ENCODE measurements at regions not wholly inside any gene's neighbourhood (a gene's known extent, or its start where the extent isn't known, plus 50 kb on each side); places are given as distances from the start of the nearest gene placed in this dataset.
"Not testable (repeated sequence)": the region's sequence is repeated elsewhere in the genome, so short reads cannot be mapped to it uniquely, and the experiment has no call there.

GRCh38 chr12:9481289-9481688 lies 126.4 kb downstream of the KLRB1 start:
- H4K20me1 ChIP-seq (ENCODE audit: insufficient read depth); H3K36me3 ChIP-seq (ENCODE audit: insufficient read depth, low read length); H3K4me3 ChIP-seq (ENCODE audit: low read length); H3K9ac ChIP-seq (ENCODE audit: low read length); H3K27ac ChIP-seq (ENCODE audit: low read length); H3K9me3 ChIP-seq (ENCODE audit: low read length); H3K27me3 ChIP-seq (ENCODE audit: insufficient read depth, low read depth, low read length); H3K4me2 ChIP-seq (ENCODE audit: low read length); H3K9me2 ChIP-seq (ENCODE audit: insufficient read depth, low read length); H3K79me2 ChIP-seq (replicated peaks; ENCODE audit: insufficient read depth, low read length); H2AFZ ChIP-seq (ENCODE audit: low read depth, low read length); H3F3A ChIP-seq (ENCODE audit: insufficient read depth, low read length, poor library complexity, severe bottlenecking): not testable (repeated sequence)

GRCh38 chr12:9474197-9474596 lies 133.5 kb downstream of the KLRB1 start:
- not testable (repeated sequence) for H3K4me3 ChIP-seq (ENCODE audit: low read length); H3K79me2 ChIP-seq (replicated peaks; ENCODE audit: insufficient read depth, low read length); H3K9me3 ChIP-seq (ENCODE audit: low read length); H4K20me1 ChIP-seq (ENCODE audit: insufficient read depth); H2AFZ ChIP-seq (ENCODE audit: low read depth, low read length); H3K9me2 ChIP-seq (ENCODE audit: insufficient read depth, low read length); H3K36me3 ChIP-seq (ENCODE audit: insufficient read depth, low read length); H3K27ac ChIP-seq (ENCODE audit: low read length); H3K27me3 ChIP-seq (ENCODE audit: insufficient read depth, low read depth, low read length); H3K4me2 ChIP-seq (ENCODE audit: low read length); H3K9ac ChIP-seq (ENCODE audit: low read length); H3F3A ChIP-seq (ENCODE audit: insufficient read depth, low read length, poor library complexity, severe bottlenecking)

GRCh38 chr12:9473638-9474037 lies 134.1 kb downstream of the KLRB1 start:
- not testable (repeated sequence) for H3K4me2 ChIP-seq (ENCODE audit: low read length); H3K79me2 ChIP-seq (replicated peaks; ENCODE audit: insufficient read depth, low read length); H4K20me1 ChIP-seq (ENCODE audit: insufficient read depth); H2AFZ ChIP-seq (ENCODE audit: low read depth, low read length); H3K9me2 ChIP-seq (ENCODE audit: insufficient read depth, low read length); H3K9ac ChIP-seq (ENCODE audit: low read length); H3K27ac ChIP-seq (ENCODE audit: low read length); H3K4me3 ChIP-seq (ENCODE audit: low read length); H3K36me3 ChIP-seq (ENCODE audit: insufficient read depth, low read length); H3F3A ChIP-seq (ENCODE audit: insufficient read depth, low read length, poor library complexity, severe bottlenecking); H3K27me3 ChIP-seq (ENCODE audit: insufficient read depth, low read depth, low read length); H3K9me3 ChIP-seq (ENCODE audit: low read length)

GRCh38 chr12:9471501-9471900 lies 136.2 kb downstream of the KLRB1 start:
- not testable (repeated sequence) for H3K9me3 ChIP-seq (ENCODE audit: low read length); H2AFZ ChIP-seq (ENCODE audit: low read depth, low read length); H3K27ac ChIP-seq (ENCODE audit: low read length); H3K4me2 ChIP-seq (ENCODE audit: low read length); H3F3A ChIP-seq (ENCODE audit: insufficient read depth, low read length, poor library complexity, severe bottlenecking); H3K27me3 ChIP-seq (ENCODE audit: insufficient read depth, low read depth, low read length); H3K36me3 ChIP-seq (ENCODE audit: insufficient read depth, low read length); H3K79me2 ChIP-seq (replicated peaks; ENCODE audit: insufficient read depth, low read length); H3K4me3 ChIP-seq (ENCODE audit: low read length); H4K20me1 ChIP-seq (ENCODE audit: insufficient read depth); H3K9ac ChIP-seq (ENCODE audit: low read length); H3K9me2 ChIP-seq (ENCODE audit: insufficient read depth, low read length)

- H3F3A ChIP-seq (ENCODE audit: insufficient read depth, low read length, poor library complexity, severe bottlenecking); H3K36me3 ChIP-seq (ENCODE audit: insufficient read depth, low read length); H2AFZ ChIP-seq (ENCODE audit: low read depth, low read length); H3K9me2 ChIP-seq (ENCODE audit: insufficient read depth, low read length); H3K27ac ChIP-seq (ENCODE audit: low read length); H3K4me2 ChIP-seq (ENCODE audit: low read length); H3K9ac ChIP-seq (ENCODE audit: low read length); H3K27me3 ChIP-seq (ENCODE audit: insufficient read depth, low read depth, low read length); H3K9me3 ChIP-seq (ENCODE audit: low read length); H3K79me2 ChIP-seq (replicated peaks; ENCODE audit: insufficient read depth, low read length); H4K20me1 ChIP-seq (ENCODE audit: insufficient read depth); H3K4me3 ChIP-seq (ENCODE audit: low read length): not testable (repeated sequence)
These were observed 137.3 kb downstream of the KLRB1 start for GRCh38 chr12:9470367-9470766.

GRCh38 chr12:9469956-9470355 lies 137.8 kb downstream of the KLRB1 start:
- not testable (repeated sequence) for H3K4me2 ChIP-seq (ENCODE audit: low read length); H3K79me2 ChIP-seq (replicated peaks; ENCODE audit: insufficient read depth, low read length); H2AFZ ChIP-seq (ENCODE audit: low read depth, low read length); H3K27me3 ChIP-seq (ENCODE audit: insufficient read depth, low read depth, low read length); H4K20me1 ChIP-seq (ENCODE audit: insufficient read depth); H3K9me3 ChIP-seq (ENCODE audit: low read length); H3K9me2 ChIP-seq (ENCODE audit: insufficient read depth, low read length); H3F3A ChIP-seq (ENCODE audit: insufficient read depth, low read length, poor library complexity, severe bottlenecking); H3K4me3 ChIP-seq (ENCODE audit: low read length); H3K27ac ChIP-seq (ENCODE audit: low read length); H3K9ac ChIP-seq (ENCODE audit: low read length); H3K36me3 ChIP-seq (ENCODE audit: insufficient read depth, low read length)

GRCh38 chr12:9469463-9469862 lies 138.3 kb downstream of the KLRB1 start:
- not testable (repeated sequence) for H3K9me2 ChIP-seq (ENCODE audit: insufficient read depth, low read length); H3K9ac ChIP-seq (ENCODE audit: low read length); H3K9me3 ChIP-seq (ENCODE audit: low read length); H3K27ac ChIP-seq (ENCODE audit: low read length); H3K79me2 ChIP-seq (replicated peaks; ENCODE audit: insufficient read depth, low read length); H3K4me3 ChIP-seq (ENCODE audit: low read length); H4K20me1 ChIP-seq (ENCODE audit: insufficient read depth); H3K27me3 ChIP-seq (ENCODE audit: insufficient read depth, low read depth, low read length); H3K36me3 ChIP-seq (ENCODE audit: insufficient read depth, low read length); H3F3A ChIP-seq (ENCODE audit: insufficient read depth, low read length, poor library complexity, severe bottlenecking); H3K4me2 ChIP-seq (ENCODE audit: low read length); H2AFZ ChIP-seq (ENCODE audit: low read depth, low read length)
